HepG2 (cell line): ENCODE measurements at regions not wholly inside any gene's neighbourhood (a gene's known extent, or its start where the extent isn't known, plus 50 kb on each side); places are given as distances from the start of the nearest gene placed in this dataset.

Source experiments
- ATAC-seq: fragments of 200-7000 bp; cut with Tn5 transposase; 3 replicates; pipeline ENCODE4 v1.9.1; 2020; ENCODE audit warnings: mild to moderate bottlenecking, moderate library complexity
- BruUV-seq: library from RNA; stranded (reverse); fragments of 400-500 nt; replicated peaks from 2 replicates; lab custom pipeline; 2021; lab: Mats Ljungman, UMichigan
- CTCF ChIA-PET: fragments of 300-600 bp; formaldehyde crosslinking; extraction: SDS; loops from one replicate; lab custom pipeline; 2021; ENCODE audit warnings: low total read pairs, inconsistent platforms, low intra/inter-chr PET ratio; lab: Yijun Ruan, JAX
- POLR2A ChIA-PET: fragments of 350-600 bp; sonication (Branson Sonifier 250); formaldehyde crosslinking; loops from one replicate; lab custom pipeline; 2020; ENCODE audit warnings: antibody characterized with exemption, inconsistent platforms; lab: Yijun Ruan, JAX
- DNase-seq: peaks from one replicate; pipeline ENCODE4 v3.0.0-alpha.2; 2015; ENCODE audit warnings: low spot score
- FAIRE-seq: peaks from 3 replicates; lab custom pipeline; 2011; peaks lifted over from hg19 to GRCh38; lab: Jason Lieb, UNC
- H2AFZ ChIP-seq: one replicate; pipeline ENCODE4 v1.6.1; 2011; ENCODE audit warnings: low read length, inconsistent platforms
- H3K27ac ChIP-seq: fragments of 300-600 bp; 3 replicates; pipeline ENCODE4 v1.8.0; 2011; ENCODE audit warnings: mixed run types, mild to moderate bottlenecking, mixed read lengths, low read length, inconsistent platforms; ENCODE audit not compliant: insufficient read depth; ENCODE audit errors: extremely low read length
- H3K27me3 ChIP-seq, 2 experiments: fragments of 200-600 bp in 1 of 2; 2 replicates in 1 of 2; 3 replicates in 1 of 2; pipeline versions ENCODE4 v1.6.0 to v1.8.0; 2011; ENCODE audit warnings: low read length in 2 of 2, mild to moderate bottlenecking in 2 of 2, moderate library complexity in 2 of 2, inconsistent platforms in 1 of 2; ENCODE audit not compliant: insufficient read depth in 2 of 2, control insufficient read depth in 1 of 2
- H3K36me3 ChIP-seq, 2 experiments: fragments of 200-600 bp in 1 of 2; replicated peaks in 1 of 2; 2 replicates in 1 of 2; 3 replicates in 1 of 2; pipeline versions ENCODE4 v1.5.1 to v1.8.0; 2011; ENCODE audit warnings: low read length in 2 of 2, inconsistent platforms in 1 of 2; ENCODE audit not compliant: insufficient read depth in 2 of 2, control insufficient read depth in 1 of 2
- H3K4me1 ChIP-seq: 2 replicates; pipeline ENCODE4 v1.5.1; 2012; ENCODE audit warnings: low read length, inconsistent platforms; ENCODE audit not compliant: insufficient read depth
- H3K4me2 ChIP-seq: 2 replicates; pipeline ENCODE4 v1.6.0; 2011; ENCODE audit warnings: low read depth, low read length, inconsistent platforms
- H3K4me3 ChIP-seq, 3 experiments: fragments of 200-600 bp in 1 of 3; sonication (generic), shearing (Covaris generic) in 1 of 3; replicated peaks in 1 of 3; 2 replicates each; pipeline ENCODE4 v1.5.1; 2011 to 2016; ENCODE audit warnings: low read length in 3 of 3, inconsistent platforms in 2 of 3, low read depth in 2 of 3, mild to moderate bottlenecking in 2 of 3, control low read depth in 1 of 3, mixed read lengths in 1 of 3; ENCODE audit not compliant: insufficient read depth in 1 of 3
- H3K79me2 ChIP-seq: one replicate; pipeline ENCODE4 v1.6.1; 2011; ENCODE audit warnings: low read length, inconsistent platforms; ENCODE audit not compliant: insufficient read depth
- H3K9ac ChIP-seq: 2 replicates; pipeline ENCODE4 v1.6.0; 2011; ENCODE audit warnings: mild to moderate bottlenecking, low read depth, low read length, inconsistent platforms; ENCODE audit not compliant: insufficient read depth
- H3K9me3 ChIP-seq: 2 replicates; pipeline ENCODE4 v1.5.1; 2012; ENCODE audit warnings: mild to moderate bottlenecking, low read length
- H4K20me1 ChIP-seq: 2 replicates; pipeline ENCODE4 v1.6.0; 2011; ENCODE audit warnings: inconsistent platforms, mild to moderate bottlenecking, low read length, moderate library complexity; ENCODE audit not compliant: insufficient read depth
- ARID5B ChIP-seq: IDR thresholded peaks from 2 replicates; pipeline ENCODE4 v1.4.0; 2020; ENCODE audit warnings: mild to moderate bottlenecking, missing genetic modification reagents
- CEBPB ChIP-seq: IDR thresholded peaks from 2 replicates; pipeline ENCODE4 v1.6.1; 2011; ENCODE audit warnings: low read depth, low read length, improper control_type of control experiment, borderline replicate concordance
- FIP1L1 ChIP-seq: fragments of 200-400 bp; formaldehyde crosslinking; IDR thresholded peaks from 2 replicates; pipeline ENCODE4 v1.6.1; 2018; ENCODE audit warnings: low read depth, mild to moderate bottlenecking, low read length, moderate library complexity, borderline replicate concordance; ENCODE audit not compliant: insufficient read depth
- HNF4A ChIP-seq: sonication (generic); formaldehyde crosslinking; IDR thresholded peaks from 2 replicates; pipeline ENCODE4 v1.4.0; 2020; ENCODE audit warnings: missing genetic modification reagents
- TFAP4 ChIP-seq: sonication (generic); IDR thresholded peaks from 2 replicates; pipeline ENCODE4 v1.6.1; 2016; ENCODE audit warnings: low read depth, borderline replicate concordance
- ZMYM3 ChIP-seq: sonication (generic); formaldehyde crosslinking; IDR thresholded peaks from 2 replicates; pipeline ENCODE4 v1.5.1; 2020; ENCODE audit warnings: mild to moderate bottlenecking, missing genetic modification reagents
- ZNF343 ChIP-seq: sonication (generic); formaldehyde crosslinking; IDR thresholded peaks from 2 replicates; pipeline ENCODE4 v1.4.0; 2020; ENCODE audit warnings: mild to moderate bottlenecking, missing genetic modification reagents
- ZNF710 ChIP-seq: sonication (generic); formaldehyde crosslinking; IDR thresholded peaks from 2 replicates; pipeline ENCODE4 v1.5.0; 2020; ENCODE audit warnings: mild to moderate bottlenecking, missing genetic modification reagents, borderline replicate concordance
- ZSCAN21 ChIP-seq: sonication (generic); formaldehyde crosslinking; IDR thresholded peaks from 2 replicates; pipeline ENCODE4 v1.8.0; 2022; ENCODE audit warnings: mild to moderate bottlenecking, missing genetic modification reagents, moderate library complexity, borderline replicate concordance
- WGBS: methylation state at CpG from one replicate; pipeline ENCODE4 v1.1.6; 2017; ENCODE audit warnings: low lambda C conversion rate; 5-methylcytosine and 5-hydroxymethylcytosine counted together
- in situ Hi-C: cut with HindIII; loops from 2 replicates; pipeline ENCODE4 v1.10.0; 2017; ENCODE audit warnings: low pct_unique_long_range_greater_than_20kb; ENCODE audit not compliant: extremely low pct_ligation_motif_present
- intact Hi-C: fragments of 100-400 bp; cut with micrococcal nuclease; formaldehyde crosslinking; loops from one replicate; pipeline ENCODE4 v1.10.0; 2022; ENCODE audit not compliant: unreplicated experiment

- BruUV-seq, result no TSS peak
- Histone ChIP-seq H3K9ac (peak overlapping the region; percentile 77), H3K27me3 (no peaks in the 10 kb centered on the region), H3K4me2 (peak overlapping the region; percentile 89), H3K27ac (peak overlapping the region; percentile 96), H2AFZ (peak overlapping the region; percentile 66), H3K36me3 (no peaks in the 10 kb centered on the region), H3K4me1 (peaks cover 71% of the 10 kb centered on the region), H3K4me3 (peak overlapping the region; percentile 1 to 48 (median 9); a peak in 2 of 6 replicates), H3K9me3 (no peaks in the 10 kb centered on the region), H4K20me1 (no peaks in the 10 kb centered on the region), H3K79me2 (no peaks in the 10 kb centered on the region)
- FAIRE-seq, result peak; percentile 90
- POLR2A ChIA-PET, result interaction anchor here (1.6 kb wide), 2 partner anchors 10 to 92 kb away, joined by 3 to 4 read pairs; no protein-coding TSS in a partner anchor
- intact Hi-C loops (no loop called here), in situ Hi-C loops (no loop called here)
- peak; percentile 89 for DNase-seq
- WGBS, result 60% methylated on average over 11 of the region's 11 CpGs
- ATAC-seq, result peak; percentile 90
- CTCF ChIA-PET, result interaction anchor here (1.0 kb wide), 1 partner anchor 95 kb away, joined by 4 read pairs; no protein-coding TSS in a partner anchor
- TF ChIP-seq ZNF343 (0 out of 2 replicates have a peak, but pooled peaks have one; percentile 37), ZSCAN21 (no peak), CEBPB (peak; percentile 1; the same call in 1 of the 2 replicates), HNF4A (peak; percentile 31; the same call in 1 of the 2 replicates), FIP1L1 (no peak), ZMYM3 (CRISPR knock-in tag) (0 out of 2 replicates have a peak, but pooled peaks have one; percentile 20), ZNF710 (CRISPR knock-in tag) (0 out of 2 replicates have a peak, but pooled peaks have one; percentile 26), ARID5B (CRISPR knock-in tag) (peak; percentile 42; the same call in 1 of the 2 replicates), TFAP4 (0 out of 2 replicates have a peak, but pooled peaks have one; percentile 7)
Observed at GRCh38 chr9:94160594-94161501, 76.6 kb downstream of the PTPDC1 start.
